H1 (cell line): ENCODE measurements at regions not wholly inside any gene's neighbourhood (a gene's known extent, or its start where the extent isn't known, plus 50 kb on each side); places are given as distances from the start of the nearest gene placed in this dataset.

Source experiments
- CBX8 ChIP-seq: fragments of 300-800, 300-1000 bp; sonication (generic); IDR thresholded peaks from 2 replicates; pipeline ENCODE4 v1.7.1; 2016; ENCODE audit warnings: low read depth, low read length, borderline replicate concordance
- ZNF274 ChIP-seq: IDR thresholded peaks from 2 replicates; pipeline ENCODE4 v1.7.0; 2012; ENCODE audit warnings: low read length, borderline replicate concordance; ENCODE audit errors: extremely low read depth

- TF ChIP-seq CBX8 (no peak), ZNF274 (no peak)
Measured at GRCh38 chr13:34749046-34749445, 193.0 kb upstream of the NBEA start (continued).
